ENCODE measurements at regions not wholly inside any gene's neighbourhood (a gene's known extent, or its start where the extent isn't known, plus 50 kb on each side); places are given as distances from the start of the nearest gene placed in this dataset.

GRCh38 chr13:84940167-84940566 lies 859.1 kb downstream of the SLITRK6 start:
- ATAC-seq (no peak), DNase-seq (no peak)
- Mint-ChIP-seq H3K9me3 (no peaks in the 10 kb centered on the region), H3K27me3 (no peaks in the 10 kb centered on the region), H3K4me1 (no peaks in the 10 kb centered on the region), H3K27ac (no peak overlapping the region), H3K36me3 (ENCODE audit: low read depth) (no peaks in the 10 kb centered on the region), H3K4me3 (no peak overlapping the region)

GRCh38 chr13:84934911-84935310 lies 864.3 kb downstream of the SLITRK6 start:
- no peak overlapping the region for H3K27ac Mint-ChIP-seq
- H3K36me3 Mint-ChIP-seq (ENCODE audit: low read depth): no peaks in the 10 kb centered on the region
- H3K4me1 Mint-ChIP-seq: peaks cover 3% of the 10 kb centered on the region
- ATAC-seq (no peak), DNase-seq (no peak)
- H3K9me3 Mint-ChIP-seq: no peaks in the 10 kb centered on the region
- no peak overlapping the region for H3K4me3 Mint-ChIP-seq
- no peaks in the 10 kb centered on the region for H3K27me3 Mint-ChIP-seq

- DNase-seq (no peak), ATAC-seq (no peak)
- Mint-ChIP-seq H3K27me3 (no peaks in the 10 kb centered on the region), H3K4me3 (no peak overlapping the region), H3K36me3 (ENCODE audit: low read depth) (no peaks in the 10 kb centered on the region), H3K9me3 (no peaks in the 10 kb centered on the region), H3K27ac (no peak overlapping the region), H3K4me1 (peaks cover 3% of the 10 kb centered on the region)
Observed at GRCh38 chr13:84933797-84934196, 865.4 kb downstream of the SLITRK6 start.

GRCh38 chr13:84931264-84931663 lies 868.0 kb downstream of the SLITRK6 start:
- ATAC-seq: no peak
- no peaks in the 10 kb centered on the region for H3K36me3 Mint-ChIP-seq (ENCODE audit: low read depth)
- DNase-seq: no peak

GRCh38 chr13:84927442-84928169 lies 871.6 kb downstream of the SLITRK6 start:
- no peak for DNase-seq
- H3K9me3 Mint-ChIP-seq: no peaks in the 10 kb centered on the region
- H3K4me3 Mint-ChIP-seq: no peak overlapping the region
- no peak overlapping the region for H3K27ac Mint-ChIP-seq
- ATAC-seq: no peak
- H3K27me3 Mint-ChIP-seq: no peaks in the 10 kb centered on the region
- no peaks in the 10 kb centered on the region for H3K4me1 Mint-ChIP-seq
- no peaks in the 10 kb centered on the region for H3K36me3 Mint-ChIP-seq (ENCODE audit: low read depth)

More at GRCh38 chr13:84931264-84931663, 868.0 kb downstream of the SLITRK6 start:
- Mint-ChIP-seq H3K4me1 (peaks cover 3% of the 10 kb centered on the region), H3K27ac (no peak overlapping the region), H3K4me3 (no peak overlapping the region), H3K27me3 (no peaks in the 10 kb centered on the region), H3K9me3 (no peaks in the 10 kb centered on the region)

- H3K4me3 Mint-ChIP-seq: no peak overlapping the region
- H3K4me1 Mint-ChIP-seq: no peaks in the 10 kb centered on the region
- H3K27me3 Mint-ChIP-seq: no peaks in the 10 kb centered on the region
- no peak overlapping the region for H3K27ac Mint-ChIP-seq
- ATAC-seq (no peak), DNase-seq (no peak)
- no peaks in the 10 kb centered on the region for H3K9me3 Mint-ChIP-seq
- H3K36me3 Mint-ChIP-seq (ENCODE audit: low read depth): no peaks in the 10 kb centered on the region
Observed at GRCh38 chr13:84925443-84925842, 873.8 kb downstream of the SLITRK6 start.

- ATAC-seq (no peak), DNase-seq (no peak)
- Mint-ChIP-seq H3K27ac (no peak overlapping the region), H3K9me3 (no peaks in the 10 kb centered on the region), H3K36me3 (ENCODE audit: low read depth) (no peaks in the 10 kb centered on the region), H3K27me3 (no peaks in the 10 kb centered on the region), H3K4me3 (no peak overlapping the region), H3K4me1 (no peaks in the 10 kb centered on the region)
Observed at GRCh38 chr13:84923831-84924230, 875.4 kb downstream of the SLITRK6 start.

- DNase-seq (no peak), ATAC-seq (no peak)
- no peak overlapping the region for H3K4me3 Mint-ChIP-seq
- H3K9me3 Mint-ChIP-seq: no peaks in the 10 kb centered on the region
- no peaks in the 10 kb centered on the region for H3K36me3 Mint-ChIP-seq (ENCODE audit: low read depth)
- H3K27ac Mint-ChIP-seq: no peak overlapping the region
- H3K4me1 Mint-ChIP-seq: no peaks in the 10 kb centered on the region
- H3K27me3 Mint-ChIP-seq: no peaks in the 10 kb centered on the region
Observed at GRCh38 chr13:84917252-84917878, 881.9 kb downstream of the SLITRK6 start.

- H3K27ac Mint-ChIP-seq: no peak overlapping the region
- H3K27me3 Mint-ChIP-seq: no peaks in the 10 kb centered on the region
- no peak for DNase-seq
- peaks cover 3% of the 10 kb centered on the region for H3K9me3 Mint-ChIP-seq
- H3K36me3 Mint-ChIP-seq (ENCODE audit: low read depth): no peaks in the 10 kb centered on the region
- no peaks in the 10 kb centered on the region for H3K4me1 Mint-ChIP-seq
- no peak overlapping the region for H3K4me3 Mint-ChIP-seq
- no peak for ATAC-seq
Observed at GRCh38 chr13:84912720-84913119, 886.5 kb downstream of the SLITRK6 start.

GRCh38 chr13:84910423-84910822 lies 888.8 kb downstream of the SLITRK6 start:
- Mint-ChIP-seq H3K36me3 (ENCODE audit: low read depth) (no peaks in the 10 kb centered on the region), H3K9me3 (peaks cover 3% of the 10 kb centered on the region), H3K4me1 (no peaks in the 10 kb centered on the region), H3K27ac (no peak overlapping the region), H3K27me3 (no peaks in the 10 kb centered on the region), H3K4me3 (no peak overlapping the region)
- DNase-seq (no peak), ATAC-seq (no peak)

GRCh38 chr13:84903391-84903790 lies 895.8 kb downstream of the SLITRK6 start:
- no peak overlapping the region for H3K27ac Mint-ChIP-seq

GRCh38 chr13:84902243-84902642 lies 897.0 kb downstream of the SLITRK6 start:
- DNase-seq (no peak), ATAC-seq (no peak)
- H3K27ac Mint-ChIP-seq: no peak overlapping the region
- no peaks in the 10 kb centered on the region for H3K27me3 Mint-ChIP-seq
- H3K36me3 Mint-ChIP-seq (ENCODE audit: low read depth): no peaks in the 10 kb centered on the region
- H3K4me3 Mint-ChIP-seq: no peak overlapping the region
- no peaks in the 10 kb centered on the region for H3K4me1 Mint-ChIP-seq
- H3K9me3 Mint-ChIP-seq: no peaks in the 10 kb centered on the region

More at GRCh38 chr13:84903391-84903790, 895.8 kb downstream of the SLITRK6 start:
- H3K4me3 Mint-ChIP-seq: no peak overlapping the region
- H3K27me3 Mint-ChIP-seq: no peaks in the 10 kb centered on the region
- DNase-seq (no peak), ATAC-seq (no peak)
- H3K36me3 Mint-ChIP-seq (ENCODE audit: low read depth): no peaks in the 10 kb centered on the region
- H3K4me1 Mint-ChIP-seq: no peaks in the 10 kb centered on the region
- H3K9me3 Mint-ChIP-seq: no peaks in the 10 kb centered on the region

- Mint-ChIP-seq H3K9me3 (no peaks in the 10 kb centered on the region), H3K36me3 (ENCODE audit: low read depth) (no peaks in the 10 kb centered on the region), H3K27me3 (no peaks in the 10 kb centered on the region), H3K4me1 (no peaks in the 10 kb centered on the region), H3K27ac (no peak overlapping the region), H3K4me3 (no peak overlapping the region)
- DNase-seq: peak; percentile 29
- no peak for ATAC-seq
Observed at GRCh38 chr13:84896128-84896527, 903.1 kb downstream of the SLITRK6 start.

- H3K4me3 Mint-ChIP-seq: no peak overlapping the region
- no peaks in the 10 kb centered on the region for H3K27me3 Mint-ChIP-seq
- H3K4me1 Mint-ChIP-seq: no peaks in the 10 kb centered on the region
- no peaks in the 10 kb centered on the region for H3K9me3 Mint-ChIP-seq
- H3K36me3 Mint-ChIP-seq (ENCODE audit: low read depth): no peaks in the 10 kb centered on the region
- DNase-seq (no peak), ATAC-seq (no peak)
- no peak overlapping the region for H3K27ac Mint-ChIP-seq
Observed at GRCh38 chr13:84894749-84895148, 904.5 kb downstream of the SLITRK6 start.

GRCh38 chr13:84885868-84886267 lies 913.4 kb downstream of the SLITRK6 start:
- no peaks in the 10 kb centered on the region for H3K36me3 Mint-ChIP-seq (ENCODE audit: low read depth)
- H3K27me3 Mint-ChIP-seq: no peaks in the 10 kb centered on the region
- no peaks in the 10 kb centered on the region for H3K4me1 Mint-ChIP-seq
- H3K9me3 Mint-ChIP-seq: no peaks in the 10 kb centered on the region
- H3K27ac Mint-ChIP-seq: no peak overlapping the region
- no peak for DNase-seq
- no peak for ATAC-seq
- H3K4me3 Mint-ChIP-seq: no peak overlapping the region
